Mesendoderm (in vitro differentiated cells): ENCODE measurements at regions not wholly inside any gene's neighbourhood (a gene's known extent, or its start where the extent isn't known, plus 50 kb on each side); places are given as distances from the start of the nearest gene placed in this dataset.
"Not testable (repeated sequence)": the region's sequence is repeated elsewhere in the genome, so short reads cannot be mapped to it uniquely, and the experiment has no call there.

ENCODE experiments used
- DNase-seq: peaks from one replicate; pipeline ENCODE4 v3.0.0; 2013
- H2AK5ac ChIP-seq: 2 replicates; pipeline ENCODE4 v1.6.1; 2013; ENCODE audit warnings: low read length, inconsistent platforms
- H2BK120ac ChIP-seq: 2 replicates; pipeline ENCODE4 v1.6.1; 2013; ENCODE audit warnings: low read depth, mild to moderate bottlenecking, low read length, moderate library complexity, mixed read lengths
- H2BK15ac ChIP-seq: replicated peaks from 2 replicates; pipeline ENCODE4 v1.6.1; 2013; ENCODE audit warnings: low read depth, mild to moderate bottlenecking, moderate library complexity
- H2BK5ac ChIP-seq: 2 replicates; pipeline ENCODE4 v1.6.1; 2013; ENCODE audit warnings: low read length, inconsistent platforms
- H3K18ac ChIP-seq: 2 replicates; pipeline ENCODE4 v1.6.1; 2013; ENCODE audit warnings: mild to moderate bottlenecking, low read length, mixed read lengths
- H3K23ac ChIP-seq: one replicate; pipeline ENCODE4 v1.6.1; 2013; ENCODE audit warnings: low read length
- H3K27ac ChIP-seq: 2 replicates; pipeline ENCODE4 v1.5.1; 2013; ENCODE audit warnings: low read depth, mild to moderate bottlenecking, inconsistent platforms, low read length, moderate library complexity
- H3K27me3 ChIP-seq: 2 replicates; pipeline ENCODE4 v1.6.1; 2013; ENCODE audit warnings: low read length, control low read depth, mild to moderate bottlenecking, inconsistent platforms; ENCODE audit not compliant: insufficient read depth, poor library complexity
- H3K36me3 ChIP-seq: 2 replicates; pipeline ENCODE4 v1.6.1; 2013; ENCODE audit warnings: low read length, inconsistent platforms; ENCODE audit not compliant: control insufficient read depth, insufficient read depth
- H3K4ac ChIP-seq: one replicate; pipeline ENCODE4 v1.6.1; 2013; ENCODE audit warnings: low read depth, mild to moderate bottlenecking, low read length, moderate library complexity
- H3K4me1 ChIP-seq: 2 replicates; pipeline ENCODE4 v1.6.1; 2013; ENCODE audit warnings: low read depth, low read length, inconsistent platforms; ENCODE audit not compliant: control insufficient read depth
- H3K4me2 ChIP-seq: 2 replicates; pipeline ENCODE4 v1.6.1; 2013; ENCODE audit warnings: low read length
- H3K4me3 ChIP-seq: 2 replicates; pipeline ENCODE4 v1.5.1; 2013; ENCODE audit warnings: mild to moderate bottlenecking, low read length
- H3K56ac ChIP-seq: one replicate; pipeline ENCODE4 v1.6.1; 2013; ENCODE audit warnings: low read length
- H3K79me1 ChIP-seq: 2 replicates; pipeline ENCODE4 v1.6.1; 2013; ENCODE audit warnings: low read length, inconsistent platforms
- H3K79me2 ChIP-seq: 2 replicates; pipeline ENCODE4 v1.6.1; 2013; ENCODE audit warnings: mild to moderate bottlenecking, low read length; ENCODE audit not compliant: control insufficient read depth, insufficient read depth
- H3K9ac ChIP-seq: 2 replicates; pipeline ENCODE4 v1.6.1; 2013; ENCODE audit warnings: low read length, inconsistent platforms
- H4K5ac ChIP-seq: one replicate; pipeline ENCODE4 v1.6.1; 2013; ENCODE audit warnings: low read length
- H4K8ac ChIP-seq: one replicate; pipeline ENCODE4 v1.6.1; 2013; ENCODE audit warnings: low read depth, mild to moderate bottlenecking, control low read depth, low read length, moderate library complexity
- WGBS: extraction: QIAGEN DNeasy Blood & Tissue Kit; methylation state at CpG from one replicate; pipeline ENCODE4 v1.1.7; 2013; ENCODE audit warnings: low lambda C conversion rate, missing lambda C conversion rate; ENCODE audit not compliant: insufficient coverage; ENCODE audit errors: extremely low coverage; 5-methylcytosine and 5-hydroxymethylcytosine counted together

- no peak overlapping the region for H3K4ac ChIP-seq
- no peaks in the 10 kb centered on the region for H3K79me2 ChIP-seq
- WGBS, result no CpG with 5 or more reads among the region's 1 CpG
- no peaks in the 10 kb centered on the region for H3K36me3 ChIP-seq
- H3K23ac ChIP-seq, result no peak overlapping the region
- H3K27me3 ChIP-seq, result no peaks in the 10 kb centered on the region
- no peak overlapping the region for H3K4me3 ChIP-seq
- H3K9ac ChIP-seq, result no peak overlapping the region
- no peaks in the 10 kb centered on the region for H3K4me1 ChIP-seq
- H2BK15ac ChIP-seq, result no peak overlapping the region
- no peak for DNase-seq
- H2BK120ac ChIP-seq, result no peak overlapping the region
- no peak overlapping the region for H3K18ac ChIP-seq
- H3K79me1 ChIP-seq, result no peaks in the 10 kb centered on the region
- no peak overlapping the region for H3K27ac ChIP-seq
- no peak overlapping the region for H2BK5ac ChIP-seq
- no peak overlapping the region for H4K5ac ChIP-seq
- no peak overlapping the region for H3K56ac ChIP-seq
- no peak overlapping the region for H4K8ac ChIP-seq
- H3K4me2 ChIP-seq, result no peak overlapping the region
- no peak overlapping the region for H2AK5ac ChIP-seq
Observed at GRCh38 chr4:114332119-114332518, 266.5 kb upstream of the UGT8 start.

- not testable (repeated sequence) for H3K18ac ChIP-seq, H2BK15ac ChIP-seq, H3K36me3 ChIP-seq, H3K79me2 ChIP-seq, H3K56ac ChIP-seq, H3K4me3 ChIP-seq, H3K4me2 ChIP-seq, H3K27ac ChIP-seq, H4K5ac ChIP-seq, H3K27me3 ChIP-seq, H3K79me1 ChIP-seq, H3K9ac ChIP-seq, H3K4ac ChIP-seq, H3K23ac ChIP-seq, DNase-seq, H2BK120ac ChIP-seq, H3K4me1 ChIP-seq, H2AK5ac ChIP-seq, H4K8ac ChIP-seq, H2BK5ac ChIP-seq
Observed at GRCh38 chr4:114334363-114334762, 264.2 kb upstream of the UGT8 start.

GRCh38 chr4:114334884-114335330, 263.7 kb upstream of the UGT8 start:
- Histone ChIP-seq H3K9ac (no peak overlapping the region), H3K36me3 (no peaks in the 10 kb centered on the region), H3K27ac (no peak overlapping the region), H2BK15ac (no peak overlapping the region), H2AK5ac (no peak overlapping the region), H4K8ac (no peak overlapping the region), H2BK120ac (no peak overlapping the region), H3K27me3 (no peaks in the 10 kb centered on the region), H4K5ac (no peak overlapping the region), H3K4me1 (no peaks in the 10 kb centered on the region), H3K79me2 (no peaks in the 10 kb centered on the region), H3K79me1 (no peaks in the 10 kb centered on the region), H3K4me3 (no peak overlapping the region), H3K18ac (no peak overlapping the region), H2BK5ac (no peak overlapping the region), H3K56ac (no peak overlapping the region), H3K4ac (no peak overlapping the region), H3K23ac (no peak overlapping the region), H3K4me2 (no peak overlapping the region)
- no CpG with 5 or more reads among the region's 2 CpGs for WGBS
- no peak for DNase-seq

GRCh38 chr4:114335339-114335738, 263.3 kb upstream of the UGT8 start:
- Histone ChIP-seq H2AK5ac (no peak overlapping the region), H3K4me1 (no peaks in the 10 kb centered on the region), H3K27me3 (no peaks in the 10 kb centered on the region)

GRCh38 chr4:114343015-114343414, 255.6 kb upstream of the UGT8 start:
- H2BK15ac ChIP-seq, result no peak overlapping the region
- H3K27ac ChIP-seq, result no peak overlapping the region
- no peak overlapping the region for H3K9ac ChIP-seq
- no peak overlapping the region for H3K4ac ChIP-seq
- no peak overlapping the region for H2AK5ac ChIP-seq
- H3K4me1 ChIP-seq, result peaks cover 2% of the 10 kb centered on the region
- H3K79me1 ChIP-seq, result no peaks in the 10 kb centered on the region
- no peak overlapping the region for H3K4me3 ChIP-seq
- no peak overlapping the region for H4K5ac ChIP-seq
- H3K27me3 ChIP-seq, result no peaks in the 10 kb centered on the region
- no peak overlapping the region for H3K23ac ChIP-seq
- H3K56ac ChIP-seq, result no peak overlapping the region
- no peak overlapping the region for H3K18ac ChIP-seq
- H3K4me2 ChIP-seq, result no peak overlapping the region
- no peak overlapping the region for H2BK5ac ChIP-seq
- no peak for DNase-seq
- no peaks in the 10 kb centered on the region for H3K36me3 ChIP-seq
- no peaks in the 10 kb centered on the region for H3K79me2 ChIP-seq
- H2BK120ac ChIP-seq, result no peak overlapping the region
- no peak overlapping the region for H4K8ac ChIP-seq

More at GRCh38 chr4:114335339-114335738, 263.3 kb upstream of the UGT8 start:
- Histone ChIP-seq H3K18ac (no peak overlapping the region), H3K4ac (no peak overlapping the region), H3K4me3 (no peak overlapping the region), H4K5ac (no peak overlapping the region), H2BK15ac (no peak overlapping the region), H2BK5ac (no peak overlapping the region), H3K4me2 (no peak overlapping the region), H3K23ac (no peak overlapping the region), H3K56ac (no peak overlapping the region), H4K8ac (no peak overlapping the region), H3K79me1 (no peaks in the 10 kb centered on the region), H3K79me2 (no peaks in the 10 kb centered on the region), H3K36me3 (no peaks in the 10 kb centered on the region), H2BK120ac (no peak overlapping the region), H3K9ac (no peak overlapping the region), H3K27ac (no peak overlapping the region)
- DNase-seq, result no peak

- Histone ChIP-seq H3K36me3 (no peaks in the 10 kb centered on the region), H2BK15ac (no peak overlapping the region), H3K56ac (no peak overlapping the region), H3K79me2 (no peaks in the 10 kb centered on the region), H3K23ac (no peak overlapping the region), H3K4me3 (no peak overlapping the region), H3K27ac (no peak overlapping the region), H2BK5ac (no peak overlapping the region), H4K5ac (no peak overlapping the region), H4K8ac (no peak overlapping the region), H3K79me1 (no peaks in the 10 kb centered on the region), H3K4me1 (peaks cover 4% of the 10 kb centered on the region), H2AK5ac (no peak overlapping the region), H3K9ac (no peak overlapping the region), H3K4ac (no peak overlapping the region), H3K4me2 (no peak overlapping the region), H2BK120ac (no peak overlapping the region), H3K18ac (no peak overlapping the region), H3K27me3 (no peaks in the 10 kb centered on the region)
- no peak for DNase-seq
- no CpG with 5 or more reads among the region's 2 CpGs for WGBS
Observed at GRCh38 chr4:114349543-114350175, 248.9 kb upstream of the UGT8 start.
